OCI-LY1 (cell line): ENCODE measurements at regions not wholly inside any gene's neighbourhood (a gene's known extent, or its start where the extent isn't known, plus 50 kb on each side); places are given as distances from the start of the nearest gene placed in this dataset.

Experiments used
- EZH2 ChIP-seq: fragments of 200-600 bp; sonication (generic), shearing (Covaris generic); IDR thresholded peaks from 2 replicates; pipeline ENCODE4 v1.8.0; 2017; ENCODE audit warnings: borderline replicate concordance, mixed run types, mild to moderate bottlenecking, antibody characterized with exemption, low read length, moderate library complexity, mixed read lengths
- TF ChIP-seq, protein P1 (sequence below): fragments of 200-600 bp; sonication (generic), shearing (Covaris generic); IDR thresholded peaks from 2 replicates; pipeline ENCODE4 v1.5.1; 2017; ENCODE audit warnings: mild to moderate bottlenecking, antibody characterized with exemption, low read length, moderate library complexity, mixed read lengths

DNA sequence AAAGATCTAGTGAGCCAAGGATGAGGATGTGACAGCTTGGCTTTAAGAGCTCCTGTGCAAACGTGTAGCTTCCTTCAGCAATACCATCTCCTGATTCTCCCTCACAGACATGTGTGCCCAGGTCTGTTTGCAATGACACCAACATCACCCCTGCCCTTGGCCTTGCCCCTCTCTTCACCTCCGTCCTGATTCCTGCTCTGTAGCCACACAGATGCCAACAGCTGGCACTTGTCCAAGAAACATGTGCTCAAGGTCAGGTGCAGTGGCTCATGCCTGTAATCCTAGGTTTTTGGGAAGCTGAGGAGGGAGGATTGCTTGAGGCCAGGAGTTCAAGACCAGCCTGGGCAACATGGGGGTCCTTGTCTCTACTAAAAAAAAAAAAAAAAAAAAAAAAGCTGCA lies 103.8 kb upstream of the CRHR1 start:
- TF ChIP-seq, protein P1, sequence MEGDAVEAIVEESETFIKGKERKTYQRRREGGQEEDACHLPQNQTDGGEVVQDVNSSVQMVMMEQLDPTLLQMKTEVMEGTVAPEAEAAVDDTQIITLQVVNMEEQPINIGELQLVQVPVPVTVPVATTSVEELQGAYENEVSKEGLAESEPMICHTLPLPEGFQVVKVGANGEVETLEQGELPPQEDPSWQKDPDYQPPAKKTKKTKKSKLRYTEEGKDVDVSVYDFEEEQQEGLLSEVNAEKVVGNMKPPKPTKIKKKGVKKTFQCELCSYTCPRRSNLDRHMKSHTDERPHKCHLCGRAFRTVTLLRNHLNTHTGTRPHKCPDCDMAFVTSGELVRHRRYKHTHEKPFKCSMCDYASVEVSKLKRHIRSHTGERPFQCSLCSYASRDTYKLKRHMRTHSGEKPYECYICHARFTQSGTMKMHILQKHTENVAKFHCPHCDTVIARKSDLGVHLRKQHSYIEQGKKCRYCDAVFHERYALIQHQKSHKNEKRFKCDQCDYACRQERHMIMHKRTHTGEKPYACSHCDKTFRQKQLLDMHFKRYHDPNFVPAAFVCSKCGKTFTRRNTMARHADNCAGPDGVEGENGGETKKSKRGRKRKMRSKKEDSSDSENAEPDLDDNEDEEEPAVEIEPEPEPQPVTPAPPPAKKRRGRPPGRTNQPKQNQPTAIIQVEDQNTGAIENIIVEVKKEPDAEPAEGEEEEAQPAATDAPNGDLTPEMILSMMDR: no peak
- no peak for TF ChIP-seq EZH2
